NCI-H2196 (cell line): ENCODE measurements at regions not wholly inside any gene's neighbourhood (a gene's known extent, or its start where the extent isn't known, plus 50 kb on each side); places are given as distances from the start of the nearest gene placed in this dataset.
"Not testable (repeated sequence)": the region's sequence is repeated elsewhere in the genome, so short reads cannot be mapped to it uniquely, and the experiment has no call there.

ENCODE experiments used
- DNase-seq: peaks from one replicate; lab custom pipeline; 2025; ENCODE audit not compliant: unreplicated experiment; lab: John Stamatoyannopoulos, UW

DNA sequence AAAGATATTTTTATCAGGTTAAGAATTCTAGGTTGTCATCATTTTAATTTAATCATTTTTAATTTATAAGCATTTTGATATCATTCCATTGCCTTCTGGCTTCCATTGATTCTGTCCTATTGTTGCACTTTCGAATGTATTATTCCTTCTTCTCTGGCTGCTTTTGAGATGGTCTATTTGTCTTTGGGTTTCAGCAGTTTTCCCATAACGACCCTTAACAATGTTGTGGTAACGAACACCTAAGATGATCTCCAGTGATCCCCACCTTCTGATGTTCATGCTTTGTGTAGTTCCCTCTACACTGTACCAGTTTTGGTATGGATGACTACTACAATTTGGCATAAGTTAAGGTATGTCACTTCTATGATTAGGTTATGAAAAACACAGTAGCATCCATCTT is 59.9 kb downstream of the MINAR1 start:
- DNase-seq: no peak

DNA sequence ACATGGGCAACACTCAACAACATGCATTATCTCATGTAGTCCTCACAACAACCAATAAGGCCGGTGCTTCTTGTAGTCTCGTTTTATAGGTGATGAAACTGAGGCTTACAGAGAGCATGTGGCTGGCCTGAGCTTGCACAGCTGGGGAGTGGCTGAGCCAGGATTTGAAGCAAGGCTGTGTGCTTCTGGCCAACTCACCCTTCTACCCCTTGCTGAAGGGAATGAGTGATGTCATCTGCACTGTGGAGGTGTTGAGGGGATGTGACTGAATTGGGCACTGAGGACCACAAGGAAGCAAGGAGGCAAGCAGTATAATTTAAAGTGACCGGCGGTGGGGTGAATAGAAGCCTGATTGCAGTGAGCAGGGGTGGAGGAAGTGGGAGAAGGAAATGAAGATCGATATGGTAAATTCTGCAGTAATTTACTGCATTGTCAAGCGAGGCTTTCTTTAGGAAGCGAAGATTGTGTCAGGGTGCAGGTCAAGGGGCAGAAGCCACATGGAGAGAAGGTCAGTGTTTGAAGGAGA is 62.3 kb downstream of the MINAR1 start:
- no peak for DNase-seq

DNA sequence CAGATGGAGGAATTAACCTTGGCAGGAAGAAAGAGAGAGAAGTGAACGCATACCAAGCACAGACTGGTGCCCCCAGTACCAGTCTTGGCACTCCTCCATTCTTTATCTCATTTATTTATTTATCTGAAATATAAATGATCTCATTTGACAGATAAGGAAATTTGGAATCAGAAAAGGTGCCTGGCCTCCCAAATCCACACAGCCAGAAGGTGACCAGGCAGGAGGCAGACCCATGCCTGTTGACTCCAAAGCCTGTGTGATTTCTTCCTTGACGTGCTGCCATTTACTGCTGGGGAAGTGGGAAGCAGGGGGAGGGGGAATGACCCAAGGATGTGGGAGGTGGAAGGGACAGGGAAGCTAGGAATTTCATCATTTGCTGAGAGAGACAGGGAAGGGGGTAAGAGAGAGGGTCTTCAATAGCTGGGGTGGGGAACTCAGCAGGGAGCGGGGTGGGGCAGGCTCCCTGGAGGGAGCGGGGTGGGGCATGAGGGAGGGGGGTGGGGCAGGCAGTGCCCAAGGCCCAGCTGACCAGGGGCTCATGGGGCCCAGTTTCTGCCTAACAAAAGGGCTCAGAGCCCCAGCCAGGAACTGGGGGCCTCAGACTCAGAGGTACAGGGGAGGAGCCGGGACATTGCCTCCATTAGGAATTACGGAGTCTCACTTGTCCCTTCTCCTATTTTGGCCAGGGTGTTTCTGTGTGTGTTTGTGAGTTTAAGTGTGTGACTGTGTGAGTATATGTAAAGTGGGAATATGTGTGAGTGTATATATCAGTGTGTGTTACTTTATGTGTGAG is 63.0 kb downstream of the MINAR1 start:
- no peak for DNase-seq

DNA sequence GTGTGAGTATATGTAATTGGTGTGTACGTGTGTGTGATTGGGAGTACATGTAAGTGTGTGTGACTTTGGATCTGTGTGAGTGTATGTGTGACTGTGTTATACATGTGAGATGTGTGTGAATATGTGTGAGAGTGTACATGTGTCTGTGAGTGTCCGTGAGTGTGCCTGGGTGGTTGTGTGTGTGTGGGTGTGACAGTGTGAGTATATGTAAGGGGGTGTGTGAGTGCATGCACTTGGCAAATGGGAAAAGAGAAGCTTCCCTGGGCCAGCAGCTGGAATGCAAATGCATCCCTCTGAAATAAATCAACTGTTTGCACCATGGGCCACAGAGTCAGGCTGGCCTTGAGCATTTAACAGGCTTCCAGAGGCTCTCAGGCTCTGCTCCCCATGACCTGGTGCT is 63.6 kb downstream of the MINAR1 start:
- no peak for DNase-seq

DNA sequence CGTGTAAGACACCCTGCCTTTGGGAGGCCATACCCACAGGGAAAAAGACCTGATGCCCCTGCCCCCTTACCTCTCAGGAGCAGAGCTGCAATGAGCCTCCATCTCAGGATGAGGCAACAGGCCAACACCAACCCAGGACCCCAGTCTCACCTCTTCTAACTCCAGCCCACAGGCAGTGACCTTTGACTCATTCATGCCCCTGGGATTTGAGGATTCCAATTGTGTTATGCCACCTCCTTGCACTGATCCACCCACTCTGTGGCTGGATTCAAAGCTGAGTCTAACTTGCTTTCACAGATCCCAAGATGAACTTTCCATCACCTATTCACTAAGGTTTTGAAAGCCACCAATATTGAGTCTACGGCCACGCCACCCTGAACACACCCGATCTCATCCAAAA is 64.7 kb downstream of the MINAR1 start:
- DNase-seq: no peak

DNA sequence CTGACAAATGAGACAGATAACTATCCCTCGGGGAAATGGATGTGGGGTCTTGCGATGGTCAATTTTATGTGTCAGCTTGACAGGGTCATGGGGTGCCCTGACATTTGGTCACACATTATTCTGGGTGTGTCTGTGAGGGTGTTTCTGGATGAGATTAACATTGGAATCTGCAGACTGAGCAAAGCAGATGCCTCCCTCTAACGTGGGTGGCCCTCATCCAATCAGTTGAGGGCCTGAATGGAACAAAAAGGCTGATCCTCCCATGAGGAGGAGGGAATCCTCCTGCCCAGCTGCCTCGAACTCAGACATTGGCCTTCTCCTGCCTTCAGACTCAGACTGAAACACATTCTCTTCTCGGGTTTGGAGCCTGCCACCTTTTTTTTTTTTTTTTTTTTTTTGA is 69.0 kb downstream of the MINAR1 start:
- no peak for DNase-seq

DNA sequence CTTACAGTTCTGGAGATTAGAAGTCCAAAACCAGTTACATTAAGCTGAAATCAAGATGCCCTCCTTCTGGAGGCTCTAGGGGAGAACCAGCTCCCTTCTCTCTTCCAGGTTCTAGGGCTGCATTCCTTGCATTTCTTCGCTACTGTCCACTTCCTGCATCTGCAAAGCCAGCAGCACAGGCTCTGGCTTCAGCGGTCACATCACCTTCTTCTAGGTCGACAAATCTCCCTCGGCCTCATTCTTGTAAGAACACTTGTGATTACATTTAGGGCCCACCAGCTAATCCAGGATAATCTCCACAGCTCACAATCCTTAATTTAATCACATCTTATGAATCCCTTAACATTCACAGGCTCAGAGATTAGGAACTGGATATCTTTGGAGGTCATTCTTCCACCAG is 73.8 kb downstream of the MINAR1 start:
- no peak for DNase-seq

DNA sequence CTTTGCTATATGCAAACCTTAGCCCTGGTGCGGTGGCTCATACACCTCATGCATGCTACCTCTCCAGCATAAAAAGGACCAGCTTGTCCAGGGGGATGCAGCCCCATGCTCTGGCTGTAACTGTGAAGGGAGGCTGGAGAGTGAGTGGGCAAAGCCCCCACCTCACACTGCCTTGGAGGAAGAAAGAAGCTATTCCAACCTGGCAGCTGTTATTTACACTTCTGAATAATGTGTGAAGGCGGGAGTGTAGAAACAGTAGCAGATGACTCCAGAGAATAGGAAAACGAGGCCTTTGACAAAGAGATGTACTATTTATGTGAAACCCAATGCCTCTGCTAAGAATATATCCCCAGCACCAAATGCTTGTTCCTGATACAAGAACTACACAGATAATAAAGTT is 80.7 kb downstream of the MINAR1 start:
- DNase-seq: not testable (repeated sequence)

DNA sequence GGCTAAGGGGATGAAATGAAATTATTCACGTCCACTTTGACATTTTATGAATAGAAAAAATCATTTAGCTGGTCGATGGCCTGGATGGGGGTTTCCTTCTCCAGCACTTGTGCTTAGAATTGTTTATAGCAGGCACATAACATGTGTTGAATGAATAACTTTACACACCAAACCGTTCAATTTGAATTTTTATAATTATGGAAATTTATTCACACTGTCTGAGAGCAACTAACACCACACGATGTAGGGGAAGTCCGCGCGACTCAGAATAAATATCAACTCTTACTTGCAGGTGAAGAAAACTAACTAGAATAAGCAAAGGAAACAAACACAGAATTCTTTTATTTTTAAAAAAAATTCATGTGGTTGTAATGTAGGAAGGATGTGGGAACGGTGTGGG is 81.3 kb downstream of the MINAR1 start:
- no peak for DNase-seq

DNA sequence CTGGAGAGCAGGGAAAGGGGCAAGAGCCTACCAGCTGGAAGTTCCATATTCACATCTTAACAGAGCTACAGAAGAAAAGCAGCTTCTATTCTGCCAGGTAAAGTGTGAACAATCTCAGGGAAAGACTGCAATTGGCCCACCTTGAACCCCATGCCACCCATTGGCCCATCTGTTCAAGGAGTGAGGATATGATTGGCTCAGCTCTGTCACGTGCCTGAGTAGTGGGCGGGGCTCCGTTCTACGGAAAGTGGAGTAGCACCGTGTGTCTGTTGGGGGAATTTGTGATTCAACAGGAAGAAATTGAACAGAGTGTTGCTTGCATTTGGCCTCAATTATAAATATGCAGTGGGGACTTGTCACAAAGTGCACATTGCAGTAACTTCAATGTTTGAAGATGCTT is 81.8 kb downstream of the MINAR1 start:
- no peak for DNase-seq

DNA sequence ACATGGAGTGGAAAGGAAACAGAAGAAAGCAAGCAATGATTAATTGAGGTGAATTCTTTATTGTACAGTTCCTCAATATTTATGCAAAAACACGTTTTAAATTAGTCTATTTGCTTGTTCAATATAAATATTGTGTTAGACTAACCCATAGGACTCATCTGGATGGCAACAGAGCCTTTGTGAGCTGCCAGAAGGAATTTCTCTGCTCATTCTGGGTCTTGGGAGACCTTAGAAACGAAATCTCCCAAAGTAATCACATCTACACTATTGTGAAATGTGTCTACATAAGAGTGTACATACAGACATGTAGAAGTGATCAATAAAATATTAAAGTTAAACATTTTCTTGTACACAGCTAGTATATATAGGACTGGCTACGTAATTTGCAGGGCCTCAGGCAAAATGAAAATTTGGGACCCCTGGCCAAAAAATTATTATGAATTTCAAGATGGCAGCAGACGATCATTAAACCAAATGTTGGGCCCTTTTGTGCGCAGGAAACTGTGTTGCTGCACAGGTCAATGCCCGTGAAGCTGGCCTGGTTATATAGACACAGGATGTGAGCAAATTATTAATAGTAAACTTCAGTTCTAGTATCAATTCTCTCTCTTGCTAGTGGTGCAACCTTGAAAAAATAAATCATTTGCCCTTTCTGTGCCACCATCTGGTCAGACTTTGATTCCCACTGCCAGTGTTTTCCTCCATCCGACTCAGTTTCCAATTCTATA is 83.3 kb downstream of the MINAR1 start:
- DNase-seq: no peak

DNA sequence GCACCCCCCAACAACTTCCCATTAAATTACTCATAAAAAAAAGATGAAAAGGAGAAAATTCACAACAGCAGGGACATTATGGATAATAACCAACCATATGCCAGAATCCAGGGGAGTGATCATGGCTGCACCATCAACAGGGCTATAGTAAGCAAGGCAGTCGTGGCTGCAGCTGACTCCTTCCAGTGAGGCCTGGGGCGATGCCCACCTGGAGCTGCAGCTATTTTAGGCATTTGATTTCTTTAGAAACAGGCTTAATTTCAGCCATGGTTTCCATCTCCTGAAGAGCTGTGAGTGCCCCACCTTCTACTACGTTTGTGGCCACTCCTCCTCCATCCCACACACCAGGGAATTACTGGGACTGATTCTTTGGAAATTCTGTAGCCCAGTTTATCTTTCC is 84.0 kb downstream of the MINAR1 start:
- no peak for DNase-seq

DNA sequence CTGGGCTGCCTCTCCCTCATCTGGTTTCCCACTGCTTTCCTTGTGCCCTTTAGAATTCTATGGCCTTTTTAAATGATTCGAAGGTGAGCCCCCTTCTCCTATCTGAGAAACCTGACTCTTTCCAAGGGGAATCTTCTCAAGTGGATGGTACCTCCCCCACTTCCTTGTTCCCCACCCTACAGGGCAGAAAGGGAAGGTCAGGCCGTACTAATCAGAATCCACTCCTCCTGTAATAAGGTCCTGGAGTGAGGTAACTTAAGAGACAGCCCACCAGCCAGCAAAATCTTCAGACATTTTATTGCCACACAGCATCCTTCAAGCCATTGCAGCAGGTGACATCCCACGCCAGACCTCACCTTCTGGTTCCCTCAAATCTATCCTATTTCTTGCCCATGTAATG is 84.5 kb downstream of the MINAR1 start:
- no peak for DNase-seq

DNA sequence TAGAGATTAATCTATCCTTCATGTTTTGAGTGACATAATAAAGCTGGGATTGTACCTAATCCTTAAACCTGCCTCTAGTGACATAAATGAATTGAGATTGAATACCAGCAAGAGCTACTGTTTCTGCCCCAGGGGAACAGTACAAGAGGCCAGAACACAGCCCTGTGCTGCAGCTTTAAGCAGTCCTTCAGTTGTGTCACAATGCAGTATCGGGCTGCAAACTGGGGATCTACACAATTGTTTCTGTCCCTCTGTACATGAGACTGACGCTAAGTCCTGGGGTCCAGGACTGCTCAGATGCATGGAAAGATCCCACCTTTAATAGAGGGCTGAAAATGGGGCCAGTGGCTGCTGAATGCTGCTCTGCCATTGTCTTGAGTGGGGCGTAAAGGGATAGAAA is 87.5 kb downstream of the MINAR1 start:
- DNase-seq: no peak

DNA sequence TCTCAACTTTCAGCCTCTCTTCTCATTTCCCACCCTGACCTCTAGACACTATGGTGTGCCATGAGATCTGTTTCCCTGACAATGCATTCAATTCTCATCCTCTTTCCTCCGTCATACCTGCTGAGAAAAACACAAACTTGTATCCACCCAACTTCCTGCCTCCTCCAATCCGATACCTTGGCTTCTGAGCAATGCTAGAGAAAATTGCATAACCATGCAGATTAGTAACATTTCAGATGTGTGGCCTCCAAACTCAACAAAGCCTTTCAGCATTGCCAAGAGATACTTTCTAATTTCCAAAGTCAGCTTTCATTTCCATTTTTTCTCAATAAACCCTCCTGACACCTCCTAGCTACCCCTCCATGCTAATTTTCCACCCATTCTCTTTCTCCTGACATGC is 88.5 kb downstream of the MINAR1 start:
- DNase-seq: no peak

DNA sequence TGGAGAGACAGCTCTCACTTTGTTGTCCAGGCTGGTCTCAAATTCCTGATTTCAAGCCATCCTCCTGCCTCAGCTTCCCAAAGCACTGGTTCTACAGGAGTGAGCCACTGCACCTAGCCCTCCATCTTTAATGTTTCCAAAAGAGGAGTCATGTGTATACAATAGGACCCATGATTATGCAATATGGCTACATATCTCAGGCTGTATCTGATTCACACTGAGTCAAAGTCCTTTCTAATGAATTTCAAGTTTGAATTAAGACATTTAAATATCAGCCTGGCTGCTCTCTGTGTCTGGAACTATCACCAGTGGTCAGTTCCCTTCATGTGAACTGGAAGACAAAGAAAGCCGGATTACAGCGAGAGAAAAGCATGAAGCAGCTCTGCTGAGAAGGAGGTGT is 90.5 kb downstream of the MINAR1 start:
- no peak for DNase-seq

DNA sequence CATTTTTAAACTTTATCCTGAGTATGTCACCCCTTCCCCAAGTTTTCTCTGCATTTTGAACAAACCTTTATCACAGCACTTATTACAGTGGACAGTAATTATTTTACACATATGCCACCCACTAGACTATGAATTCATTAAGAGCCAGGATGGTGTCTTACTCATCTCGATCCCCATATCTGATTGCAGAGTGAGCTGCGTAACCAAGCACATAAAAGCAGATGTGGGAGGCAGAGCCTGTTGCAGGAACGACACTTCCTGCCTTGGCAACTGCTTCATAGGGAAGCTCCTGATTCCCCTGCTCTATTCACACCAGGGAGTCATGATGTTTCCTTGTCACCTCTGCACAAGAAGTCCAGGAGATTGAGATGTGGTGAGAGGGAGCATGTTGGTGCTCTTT is 91.1 kb downstream of the MINAR1 start:
- DNase-seq: no peak

DNA sequence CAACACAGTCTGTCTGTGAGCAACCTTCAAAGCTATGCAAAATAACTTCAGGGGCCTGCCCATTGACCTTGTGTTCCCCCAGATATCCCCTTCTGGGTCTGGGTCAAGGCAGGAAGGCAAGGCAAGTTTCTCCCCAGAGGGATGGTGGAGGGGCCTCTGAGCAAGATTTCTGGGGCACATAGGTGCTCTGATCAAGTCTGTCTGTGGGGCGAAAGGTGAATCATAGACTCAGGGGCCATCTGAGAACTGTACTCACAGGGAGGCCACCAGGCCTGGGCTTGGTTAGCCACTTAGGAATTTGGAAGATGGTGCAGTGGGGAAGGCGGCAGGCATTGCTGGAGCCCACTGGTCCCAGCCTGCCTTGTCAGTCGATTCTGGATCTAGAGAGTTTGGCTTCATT is 92.4 kb downstream of the MINAR1 start:
- no peak for DNase-seq

DNA sequence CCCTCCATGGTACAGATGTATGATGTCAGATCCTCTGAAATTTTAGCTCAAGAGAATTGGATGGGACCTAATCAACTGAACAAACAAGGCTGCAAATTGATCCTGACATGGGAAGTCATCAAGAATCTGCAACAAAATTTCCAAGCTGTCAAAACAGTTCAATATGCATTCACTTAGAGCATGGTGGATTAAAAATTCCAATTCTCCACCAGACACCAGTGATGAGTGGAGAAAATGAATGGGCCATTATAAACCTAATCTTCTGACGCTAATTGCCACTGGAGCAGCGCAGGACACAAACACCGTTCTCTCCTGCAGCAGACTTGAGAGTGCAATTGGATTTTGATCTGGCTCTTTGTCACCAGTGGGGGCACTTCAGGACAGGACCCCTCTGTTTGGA is 94.2 kb downstream of the MINAR1 start:
- DNase-seq: no peak

DNA sequence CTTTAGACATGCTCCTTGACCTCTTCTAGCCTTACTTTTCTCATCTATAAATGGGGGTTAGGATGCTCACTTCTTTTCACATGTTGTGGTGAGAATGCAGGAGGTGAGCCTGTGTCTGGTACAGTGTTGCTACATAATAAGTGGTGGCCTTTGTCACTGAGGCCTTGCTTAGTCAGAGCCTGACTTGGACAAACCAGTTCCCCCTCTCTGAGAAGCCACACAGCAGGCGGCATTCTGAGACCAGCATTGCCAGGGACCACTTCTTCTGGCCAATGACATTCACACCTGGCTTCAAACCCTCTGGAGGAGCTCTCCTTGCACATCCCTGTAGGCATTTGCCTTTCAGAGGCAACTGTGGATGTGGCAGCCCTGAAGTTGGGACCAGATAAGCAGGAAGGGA is 95.7 kb downstream of the MINAR1 start:
- DNase-seq: no peak

DNA sequence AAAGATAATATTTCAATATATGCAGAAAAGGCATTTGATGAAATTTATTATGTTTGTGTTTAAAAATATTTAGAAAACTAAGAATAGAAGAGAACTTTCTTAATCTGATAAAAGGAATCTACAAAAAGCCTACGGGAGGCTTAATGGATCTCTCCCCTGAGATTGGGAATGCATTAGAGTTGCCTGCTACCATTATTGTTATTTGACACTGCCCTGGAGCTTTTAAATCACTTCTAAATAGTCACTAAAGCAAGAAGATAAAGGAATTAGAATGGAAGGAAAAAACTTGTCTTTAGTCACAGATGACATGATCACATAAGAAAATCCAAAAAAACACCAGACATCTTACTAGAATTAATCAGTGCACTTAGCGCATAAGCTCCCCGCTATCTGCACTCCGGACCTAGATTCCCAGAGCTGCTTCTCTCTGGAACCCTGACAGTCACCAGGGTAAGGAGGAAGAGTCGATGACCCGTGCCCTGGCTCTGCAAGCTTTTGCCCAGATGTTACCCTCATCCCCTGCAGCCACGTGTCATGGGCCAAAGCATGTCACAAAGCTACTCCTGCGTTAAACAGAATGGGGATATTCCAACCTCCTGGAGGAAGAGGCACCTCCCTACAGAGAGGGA is 97.1 kb downstream of the MINAR1 start:
- no peak for DNase-seq

DNA sequence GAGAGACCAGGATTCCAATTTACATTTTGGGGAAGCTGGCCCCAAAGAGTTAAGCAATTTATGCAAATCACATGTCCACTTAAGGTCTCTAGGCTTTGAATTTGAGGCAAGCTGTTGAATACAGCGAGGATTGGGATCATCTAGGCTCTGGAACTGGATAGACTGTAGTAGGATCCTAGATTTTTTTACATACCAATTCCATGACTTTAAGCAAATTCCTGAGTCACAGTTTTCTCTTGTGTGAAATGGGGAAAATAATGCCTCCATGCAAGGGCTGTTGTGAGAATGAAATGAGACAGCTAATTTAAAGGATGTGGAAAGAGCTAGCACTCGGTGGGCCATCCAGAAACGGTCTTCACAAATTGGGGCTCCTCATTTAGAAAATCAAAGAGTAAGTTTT is 103.4 kb downstream of the MINAR1 start:
- no peak for DNase-seq
